ENCODE measurements at regions not wholly inside any gene's neighbourhood (a gene's known extent, or its start where the extent isn't known, plus 50 kb on each side); places are given as distances from the start of the nearest gene placed in this dataset.

GRCh38 chr3:139120086-139121056 is 75.7 kb upstream of the PRR23C start:
- no peak overlapping the region for H3K4me3 ChIP-seq (ENCODE audit: low read depth, low read length)
- CTCF ChIA-PET = interaction anchor here (0.9 to 3.6 kb wide), 6 partner anchors 8 to 209 kb away, joined by 3 to 35 read pairs (median 4); no protein-coding TSS in a partner anchor
- peak; percentile 7 for DNase-seq (ENCODE audit: low read depth, low spot score)
- POLR2A ChIA-PET = interaction anchor here (2.2 kb wide), 1 partner anchor 182 kb away, joined by 9 read pairs; no protein-coding TSS in a partner anchor
- no peaks in the 10 kb centered on the region for H3K27me3 ChIP-seq (ENCODE audit: control insufficient read depth, insufficient read depth, low read length)
- H3K27ac ChIP-seq (ENCODE audit: low read depth, low read length) = no peak overlapping the region
- no peaks in the 10 kb centered on the region for H3K9me3 ChIP-seq (ENCODE audit: control insufficient read depth, insufficient read depth, low read length)
- no peak for TF ChIP-seq CTCF (IDR thresholded peaks at IDR 0.05; ENCODE audit: low read depth, low read length)

GRCh38 chr3:139121513-139122220 is 77.0 kb upstream of the PRR23C start:
- H3K27ac ChIP-seq (ENCODE audit: low read depth, low read length) = no peak overlapping the region
- no peak for DNase-seq (ENCODE audit: low read depth, low spot score)
- peaks cover 3% of the 10 kb centered on the region for H3K27me3 ChIP-seq (ENCODE audit: control insufficient read depth, insufficient read depth, low read length)
- no peak for TF ChIP-seq CTCF (IDR thresholded peaks at IDR 0.05; ENCODE audit: low read depth, low read length)
- no peak overlapping the region for H3K4me3 ChIP-seq (ENCODE audit: low read depth, low read length)
- ChIA-PET POLR2A (interaction anchor here (2.2 kb wide), 1 partner anchor 181 kb away, joined by 9 read pairs; no protein-coding TSS in a partner anchor), CTCF (interaction anchor here (1.3 to 3.6 kb wide), 4 partner anchors 9 to 233 kb away, joined by 3 to 35 read pairs (median 10); no protein-coding TSS in a partner anchor)
- no peaks in the 10 kb centered on the region for H3K9me3 ChIP-seq (ENCODE audit: control insufficient read depth, insufficient read depth, low read length)

- Histone ChIP-seq H3K27ac (ENCODE audit: low read depth, low read length) (no peak overlapping the region), H3K4me3 (ENCODE audit: low read depth, low read length) (no peak overlapping the region), H3K9me3 (ENCODE audit: control insufficient read depth, insufficient read depth, low read length) (no peaks in the 10 kb centered on the region), H3K27me3 (ENCODE audit: control insufficient read depth, insufficient read depth, low read length) (peaks cover 3% of the 10 kb centered on the region)
- ChIA-PET POLR2A (interaction anchor here (2.2 kb wide), 1 partner anchor 180 kb away, joined by 9 read pairs; no protein-coding TSS in a partner anchor), CTCF (interaction anchor here (1.3 to 3.6 kb wide), 4 partner anchors 10 to 232 kb away, joined by 3 to 35 read pairs (median 10); no protein-coding TSS in a partner anchor)
- TF ChIP-seq CTCF (IDR thresholded peaks at IDR 0.05; ENCODE audit: low read depth, low read length) = no peak
- peak; percentile 29 for DNase-seq (ENCODE audit: low read depth, low spot score)
Measured at GRCh38 chr3:139122221-139122581, 77.5 kb upstream of the PRR23C start.

- CTCF ChIA-PET = interaction anchor here (1.3 to 3.6 kb wide), 4 partner anchors 10 to 232 kb away, joined by 3 to 35 read pairs (median 10); no protein-coding TSS in a partner anchor
- no peak for DNase-seq (ENCODE audit: low read depth, low spot score)
- Histone ChIP-seq H3K4me3 (ENCODE audit: low read depth, low read length) (no peak overlapping the region), H3K27me3 (ENCODE audit: control insufficient read depth, insufficient read depth, low read length) (peaks cover 3% of the 10 kb centered on the region), H3K27ac (ENCODE audit: low read depth, low read length) (no peak overlapping the region), H3K9me3 (ENCODE audit: control insufficient read depth, insufficient read depth, low read length) (no peaks in the 10 kb centered on the region)
- POLR2A ChIA-PET = interaction anchor here (2.2 kb wide), 1 partner anchor 180 kb away, joined by 9 read pairs; no protein-coding TSS in a partner anchor
- no peak for TF ChIP-seq CTCF (IDR thresholded peaks at IDR 0.05; ENCODE audit: low read depth, low read length)
Measured at GRCh38 chr3:139122612-139123011, 77.9 kb upstream of the PRR23C start.

Measured in AG04450 (cell line).